Hepatocyte (in vitro differentiated cells): ENCODE measurements at regions not wholly inside any gene's neighbourhood (a gene's known extent, or its start where the extent isn't known, plus 50 kb on each side); places are given as distances from the start of the nearest gene placed in this dataset.

Experiments used
- DNase-seq: peaks from one replicate; pipeline ENCODE4 v3.0.0-alpha.2; 2016; ENCODE audit warnings: low spot score
- H2AFZ ChIP-seq: fragments of 200-600 bp; sonication (generic); 2 replicates; pipeline ENCODE4 v1.6.0; 2016; ENCODE audit warnings: antibody characterized with exemption, mild to moderate bottlenecking
- H3K27ac ChIP-seq: fragments of 200-600 bp; sonication (generic); 2 replicates; pipeline ENCODE4 v1.5.1; 2016; ENCODE audit warnings: mild to moderate bottlenecking
- H3K27me3 ChIP-seq: fragments of 200-600 bp; sonication (generic); 2 replicates; pipeline ENCODE4 v1.6.1; 2016
- H3K36me3 ChIP-seq: fragments of 200-600 bp; sonication (generic); replicated peaks from 2 replicates; pipeline ENCODE4 v1.5.1; 2016; ENCODE audit warnings: low read depth; ENCODE audit not compliant: insufficient read depth
- H3K4me1 ChIP-seq: fragments of 200-600 bp; sonication (generic); 2 replicates; pipeline ENCODE4 v1.5.1; 2016; ENCODE audit warnings: mild to moderate bottlenecking, moderate library complexity; ENCODE audit not compliant: insufficient read depth
- H3K4me2 ChIP-seq: fragments of 200-600 bp; sonication (generic); 2 replicates; pipeline ENCODE4 v1.6.0; 2016
- H3K4me3 ChIP-seq: fragments of 200-600 bp; sonication (generic); 2 replicates; pipeline ENCODE4 v1.5.1; 2016; ENCODE audit warnings: mild to moderate bottlenecking
- H3K79me2 ChIP-seq: fragments of 200-600 bp; sonication (generic); 2 replicates; pipeline ENCODE4 v1.6.0; 2017; ENCODE audit warnings: mild to moderate bottlenecking
- H3K9me2 ChIP-seq: fragments of 200-600 bp; sonication (generic); replicated peaks from 2 replicates; pipeline ENCODE4 v1.6.0; 2017; ENCODE audit warnings: mild to moderate bottlenecking; ENCODE audit not compliant: insufficient read depth
- H3K9me3 ChIP-seq: fragments of 200-600 bp; sonication (generic); 2 replicates; pipeline ENCODE4 v1.5.1; 2016; ENCODE audit warnings: low read depth, mild to moderate bottlenecking
- H4K20me1 ChIP-seq: fragments of 200-600 bp; sonication (generic); 2 replicates; pipeline ENCODE4 v1.6.0; 2016; ENCODE audit warnings: mild to moderate bottlenecking; ENCODE audit not compliant: insufficient read depth, poor library complexity, severe bottlenecking
- CTCF ChIP-seq: fragments of 200-600 bp; sonication (generic); IDR thresholded peaks from 2 replicates; pipeline ENCODE4 v1.5.1; 2016; ENCODE audit warnings: antibody characterized with exemption, mild to moderate bottlenecking; ENCODE audit not compliant: poor library complexity
- EZH2 ChIP-seq: fragments of 200-600 bp; sonication (generic); IDR thresholded peaks from 2 replicates; pipeline ENCODE4 v1.6.1; 2016; ENCODE audit warnings: antibody characterized with exemption, mild to moderate bottlenecking, borderline replicate concordance
- EZH2phosphoT487 ChIP-seq: fragments of 200-600 bp; sonication (generic); IDR thresholded peaks from one replicate; pipeline ENCODE4 v1.6.1; 2018; ENCODE audit warnings: antibody characterized with exemption, mild to moderate bottlenecking, low read depth, moderate library complexity; ENCODE audit not compliant: unreplicated experiment, severe bottlenecking
- WGBS: methylation state at CpG from one replicate; pipeline ENCODE4 v1.1.6; 2016; ENCODE audit warnings: low lambda C conversion rate; ENCODE audit errors: missing lambda C conversion rate; 5-methylcytosine and 5-hydroxymethylcytosine counted together

GRCh38 chr5:68403301-68403700 is 187.7 kb downstream of the PIK3R1 start:
- Histone ChIP-seq H3K9me2 (no peaks in the 10 kb centered on the region), H3K9me3 (no peaks in the 10 kb centered on the region), H3K79me2 (no peaks in the 10 kb centered on the region), H3K4me2 (no peak overlapping the region), H4K20me1 (no peaks in the 10 kb centered on the region), H2AFZ (no peak overlapping the region), H3K36me3 (no peaks in the 10 kb centered on the region), H3K27ac (no peak overlapping the region), H3K4me3 (no peak overlapping the region), H3K27me3 (no peaks in the 10 kb centered on the region), H3K4me1 (peaks cover 9% of the 10 kb centered on the region)
- TF ChIP-seq EZH2 (no peak), CTCF (no peak)
- 88% methylated on average over 4 of the region's 4 CpGs for WGBS
- no peak for DNase-seq

GRCh38 chr5:68404246-68404645 is 188.7 kb downstream of the PIK3R1 start:
- no peak for DNase-seq
- H4K20me1 ChIP-seq: no peaks in the 10 kb centered on the region
- H3K4me1 ChIP-seq: peaks cover 9% of the 10 kb centered on the region
- no peak overlapping the region for H3K4me2 ChIP-seq
- TF ChIP-seq EZH2 (no peak), EZH2phosphoT487 (no peak), CTCF (no peak)
- H3K36me3 ChIP-seq: no peaks in the 10 kb centered on the region
- no peaks in the 10 kb centered on the region for H3K79me2 ChIP-seq
- no peaks in the 10 kb centered on the region for H3K27me3 ChIP-seq
- no peaks in the 10 kb centered on the region for H3K9me3 ChIP-seq
- no peaks in the 10 kb centered on the region for H3K9me2 ChIP-seq
- no peak overlapping the region for H3K4me3 ChIP-seq
- no peak overlapping the region for H2AFZ ChIP-seq
- peak overlapping the region; percentile 21 for H3K27ac ChIP-seq

- no peak overlapping the region for H3K4me2 ChIP-seq
- H4K20me1 ChIP-seq: no peaks in the 10 kb centered on the region
- TF ChIP-seq EZH2phosphoT487 (no peak), CTCF (no peak), EZH2 (no peak)
- no peaks in the 10 kb centered on the region for H3K27me3 ChIP-seq
- H3K79me2 ChIP-seq: no peaks in the 10 kb centered on the region
- peak overlapping the region; percentile 39 for H3K27ac ChIP-seq
- no peaks in the 10 kb centered on the region for H3K36me3 ChIP-seq
- H3K9me2 ChIP-seq: no peaks in the 10 kb centered on the region
- WGBS: 64% methylated on average over 1 of the region's 1 CpG
- H3K4me1 ChIP-seq: peaks cover 9% of the 10 kb centered on the region
- DNase-seq: peak; percentile 62
- no peaks in the 10 kb centered on the region for H3K9me3 ChIP-seq
- H2AFZ ChIP-seq: no peak overlapping the region
- H3K4me3 ChIP-seq: no peak overlapping the region
These were observed 189.6 kb downstream of the PIK3R1 start for GRCh38 chr5:68405026-68405684.
